ES-I3 (cell line): ENCODE measurements at regions not wholly inside any gene's neighbourhood (a gene's known extent, or its start where the extent isn't known, plus 50 kb on each side); places are given as distances from the start of the nearest gene placed in this dataset.

Experiments used
- H3K36me3 ChIP-seq: 2 replicates; pipeline ENCODE4 v1.6.1; 2013; ENCODE audit warnings: mild to moderate bottlenecking, low read length, control low read depth, moderate library complexity; ENCODE audit not compliant: insufficient read depth
- H3K4me1 ChIP-seq: 2 replicates; pipeline ENCODE4 v1.6.1; 2013; ENCODE audit warnings: mild to moderate bottlenecking, control low read depth, low read length; ENCODE audit not compliant: insufficient read depth
- H3K9ac ChIP-seq: 2 replicates; pipeline ENCODE4 v1.6.1; 2013; ENCODE audit warnings: low read depth, mild to moderate bottlenecking, low read length, moderate library complexity
- H3K9me3 ChIP-seq: 2 replicates; pipeline ENCODE4 v1.6.1; 2013; ENCODE audit warnings: mild to moderate bottlenecking, low read length, moderate library complexity; ENCODE audit not compliant: control insufficient read depth, insufficient read depth

GRCh38 chr11:114914231-114915005, 236.1 kb downstream of the NXPE2 start:
- Histone ChIP-seq H3K9me3 (no peaks in the 10 kb centered on the region), H3K4me1 (no peaks in the 10 kb centered on the region)

GRCh38 chr11:114915871-114916805, 237.8 kb downstream of the NXPE2 start:
- no peaks in the 10 kb centered on the region for H3K36me3 ChIP-seq
- H3K9ac ChIP-seq, result no peak overlapping the region
- no peaks in the 10 kb centered on the region for H3K9me3 ChIP-seq
- no peaks in the 10 kb centered on the region for H3K4me1 ChIP-seq

More at GRCh38 chr11:114914231-114915005, 236.1 kb downstream of the NXPE2 start:
- no peak overlapping the region for H3K9ac ChIP-seq
- no peaks in the 10 kb centered on the region for H3K36me3 ChIP-seq

GRCh38 chr11:114918286-114918685, 240.0 kb downstream of the NXPE2 start:
- H3K36me3 ChIP-seq, result no peaks in the 10 kb centered on the region
- H3K9ac ChIP-seq, result no peak overlapping the region
- no peaks in the 10 kb centered on the region for H3K9me3 ChIP-seq
- H3K4me1 ChIP-seq, result no peaks in the 10 kb centered on the region

GRCh38 chr11:114921697-114922096, 243.4 kb downstream of the NXPE2 start:
- Histone ChIP-seq H3K9me3 (peaks cover 2% of the 10 kb centered on the region; the same call in 1 of the 2 replicates), H3K4me1 (no peaks in the 10 kb centered on the region), H3K36me3 (no peaks in the 10 kb centered on the region), H3K9ac (no peak overlapping the region)

- H3K36me3 ChIP-seq, result no peaks in the 10 kb centered on the region
- H3K9ac ChIP-seq, result no peak overlapping the region
- no peaks in the 10 kb centered on the region for H3K4me1 ChIP-seq
- peaks cover 2% of the 10 kb centered on the region; the same call in 1 of the 2 replicates for H3K9me3 ChIP-seq
Measured at GRCh38 chr11:114924042-114924441, 245.7 kb downstream of the NXPE2 start.

- Histone ChIP-seq H3K4me1 (no peaks in the 10 kb centered on the region), H3K9me3 (peaks cover 2% of the 10 kb centered on the region; the same call in 1 of the 2 replicates), H3K9ac (no peak overlapping the region), H3K36me3 (no peaks in the 10 kb centered on the region)
Measured at GRCh38 chr11:114925591-114925990, 247.3 kb downstream of the NXPE2 start.

- no peaks in the 10 kb centered on the region for H3K36me3 ChIP-seq
- no peaks in the 10 kb centered on the region for H3K4me1 ChIP-seq
- H3K9me3 ChIP-seq, result peaks cover 2% of the 10 kb centered on the region; the same call in 1 of the 2 replicates
- H3K9ac ChIP-seq, result no peak overlapping the region
Measured at GRCh38 chr11:114928260-114928870, 250.0 kb downstream of the NXPE2 start.

- Histone ChIP-seq H3K9me3 (0 out of 2 replicates have a peak, but pooled peaks cover 2% of the 10 kb centered on the region), H3K36me3 (no peaks in the 10 kb centered on the region), H3K4me1 (no peaks in the 10 kb centered on the region), H3K9ac (no peak overlapping the region)
Measured at GRCh38 chr11:114929351-114930000, 251.1 kb downstream of the NXPE2 start.

- Histone ChIP-seq H3K4me1 (no peaks in the 10 kb centered on the region), H3K9me3 (peaks cover 5% of the 10 kb centered on the region), H3K36me3 (no peaks in the 10 kb centered on the region), H3K9ac (no peak overlapping the region)
Measured at GRCh38 chr11:114938799-114939198, 260.5 kb downstream of the NXPE2 start.

GRCh38 chr11:114942207-114942606, 263.9 kb downstream of the NXPE2 start:
- Histone ChIP-seq H3K9me3 (peaks cover 5% of the 10 kb centered on the region), H3K9ac (no peak overlapping the region), H3K36me3 (no peaks in the 10 kb centered on the region), H3K4me1 (no peaks in the 10 kb centered on the region)

- no peaks in the 10 kb centered on the region; the same call in 1 of the 2 replicates for H3K9me3 ChIP-seq
Measured at GRCh38 chr11:114949614-114950351, 271.5 kb downstream of the NXPE2 start.

GRCh38 chr11:114953039-114953438, 274.7 kb downstream of the NXPE2 start:
- Histone ChIP-seq H3K4me1 (no peaks in the 10 kb centered on the region), H3K36me3 (no peaks in the 10 kb centered on the region), H3K9ac (no peak overlapping the region)

More at GRCh38 chr11:114949614-114950351, 271.5 kb downstream of the NXPE2 start:
- no peaks in the 10 kb centered on the region for H3K36me3 ChIP-seq
- H3K9ac ChIP-seq, result no peak overlapping the region
- H3K4me1 ChIP-seq, result no peaks in the 10 kb centered on the region

GRCh38 chr11:114955923-114956322, 277.6 kb downstream of the NXPE2 start:
- H3K9me3 ChIP-seq, result no peaks in the 10 kb centered on the region; the same call in 1 of the 2 replicates
- H3K36me3 ChIP-seq, result no peaks in the 10 kb centered on the region
- no peak overlapping the region for H3K9ac ChIP-seq
- no peaks in the 10 kb centered on the region for H3K4me1 ChIP-seq

More at GRCh38 chr11:114953039-114953438, 274.7 kb downstream of the NXPE2 start:
- H3K9me3 ChIP-seq, result no peaks in the 10 kb centered on the region; the same call in 1 of the 2 replicates
